ENCODE measurements at regions not wholly inside any gene's neighbourhood (a gene's known extent, or its start where the extent isn't known, plus 50 kb on each side); places are given as distances from the start of the nearest gene placed in this dataset.

DNA sequence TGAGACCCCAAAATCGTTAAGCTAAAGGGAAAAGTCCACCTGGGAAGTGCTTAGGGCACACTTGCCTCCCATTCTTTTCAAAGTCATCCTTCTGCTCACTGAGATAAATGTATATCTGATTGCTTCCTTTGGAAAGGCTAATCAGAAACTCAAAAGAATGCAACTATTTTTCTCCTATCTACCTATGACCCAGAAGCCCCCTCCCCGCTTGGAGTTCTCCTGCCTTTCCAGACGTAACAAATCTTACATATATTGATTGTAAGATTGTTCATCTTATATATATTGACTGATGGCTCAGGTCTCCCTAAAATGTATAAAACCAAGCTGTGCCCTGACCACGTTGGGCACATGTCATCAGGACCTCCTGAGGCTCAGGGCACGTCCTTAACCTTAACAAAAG lies 56.8 kb upstream of the ACAN start:
- no peaks in the 10 kb centered on the region for H3K36me3 ChIP-seq (replicated peaks in 1 of 2; ENCODE audit: control insufficient read depth in 1 of 2, insufficient read depth in 2 of 2, low read length in 2 of 2)
- no peak overlapping the region for H3K9ac ChIP-seq (ENCODE audit: insufficient read depth, low read length, poor library complexity, severe bottlenecking)
- intact Hi-C loops (cut with micrococcal nuclease) = no loop called here
- WGBS (ENCODE audit: insufficient coverage) = no CpG with 5 or more reads among the region's 5 CpGs
- no peaks in the 10 kb centered on the region for H3K79me2 ChIP-seq (ENCODE audit: insufficient read depth, low read length)
- H3K27me3 Mint-ChIP-seq (ENCODE audit: low read depth in 3 of 3) = peaks cover 8 to 14% (median 14%) of the 10 kb centered on the region in 3 donors
- no peaks in the 10 kb centered on the region for H3K9me3 ChIP-seq (replicated peaks in 1 of 2; ENCODE audit: control insufficient read depth in 1 of 2, insufficient read depth in 1 of 2, low read length in 2 of 2)
- TF ChIP-seq, protein P1, sequence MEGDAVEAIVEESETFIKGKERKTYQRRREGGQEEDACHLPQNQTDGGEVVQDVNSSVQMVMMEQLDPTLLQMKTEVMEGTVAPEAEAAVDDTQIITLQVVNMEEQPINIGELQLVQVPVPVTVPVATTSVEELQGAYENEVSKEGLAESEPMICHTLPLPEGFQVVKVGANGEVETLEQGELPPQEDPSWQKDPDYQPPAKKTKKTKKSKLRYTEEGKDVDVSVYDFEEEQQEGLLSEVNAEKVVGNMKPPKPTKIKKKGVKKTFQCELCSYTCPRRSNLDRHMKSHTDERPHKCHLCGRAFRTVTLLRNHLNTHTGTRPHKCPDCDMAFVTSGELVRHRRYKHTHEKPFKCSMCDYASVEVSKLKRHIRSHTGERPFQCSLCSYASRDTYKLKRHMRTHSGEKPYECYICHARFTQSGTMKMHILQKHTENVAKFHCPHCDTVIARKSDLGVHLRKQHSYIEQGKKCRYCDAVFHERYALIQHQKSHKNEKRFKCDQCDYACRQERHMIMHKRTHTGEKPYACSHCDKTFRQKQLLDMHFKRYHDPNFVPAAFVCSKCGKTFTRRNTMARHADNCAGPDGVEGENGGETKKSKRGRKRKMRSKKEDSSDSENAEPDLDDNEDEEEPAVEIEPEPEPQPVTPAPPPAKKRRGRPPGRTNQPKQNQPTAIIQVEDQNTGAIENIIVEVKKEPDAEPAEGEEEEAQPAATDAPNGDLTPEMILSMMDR (IDR thresholded peaks at IDR 0.05) = no peak
- no peak overlapping the region for H3K4me2 ChIP-seq (replicated peaks; ENCODE audit: extremely low read depth, low read length, poor library complexity, severe bottlenecking)
- H2AFZ ChIP-seq (ENCODE audit: insufficient read depth, low read depth, low read length, poor library complexity, severe bottlenecking) = no peak overlapping the region
- H3K9me3 Mint-ChIP-seq = peaks cover 0 to 2% (median 0%) of the 10 kb centered on the region in 7 donors
- H3K4me3 Mint-ChIP-seq = no peak overlapping the region
- H3K4me1 ChIP-seq (ENCODE audit: control insufficient read depth in 1 of 2, insufficient read depth in 2 of 2, low read length in 2 of 2) = no peaks in the 10 kb centered on the region
- H3K27ac Mint-ChIP-seq = no peak overlapping the region
- no peak for DNase-seq
- no peaks in the 10 kb centered on the region for H4K20me1 ChIP-seq (ENCODE audit: insufficient read depth, low read length)
- H3K27me3 ChIP-seq (ENCODE audit: control insufficient read depth in 2 of 2, insufficient read depth in 2 of 2, low read length in 2 of 2) = peaks cover 0 to 2% of the 10 kb centered on the region in 2 donors
- H3K27ac ChIP-seq (ENCODE audit: low read depth in 1 of 2, low read length in 2 of 2) = no peak overlapping the region
- H3K4me3 ChIP-seq (replicated peaks in 1 of 3; ENCODE audit: low read depth in 2 of 3, low read length in 3 of 3) = no peak overlapping the region
- H3K36me3 Mint-ChIP-seq = no peaks in the 10 kb centered on the region
- no peaks in the 10 kb centered on the region for H3K4me1 Mint-ChIP-seq

DNA sequence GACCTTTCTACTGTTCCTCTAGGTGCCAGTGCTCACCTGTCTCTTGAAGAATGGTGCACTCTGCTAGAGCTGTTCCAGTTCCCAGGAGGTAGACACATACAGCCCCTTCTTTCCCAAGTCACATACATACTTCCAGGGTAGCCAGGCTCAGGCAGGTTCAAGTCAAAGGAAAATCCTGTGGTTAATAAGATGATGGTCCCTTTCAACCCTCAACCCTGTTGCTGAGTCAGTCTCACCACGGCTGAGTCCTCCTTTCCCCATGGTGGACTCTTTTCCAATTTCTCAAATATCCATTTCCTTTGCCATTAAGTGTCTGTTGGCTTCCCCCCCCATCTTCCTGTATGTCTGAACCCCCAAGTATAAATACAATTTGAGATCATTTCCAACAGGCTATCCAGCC lies 56.1 kb upstream of the ACAN start:
- Histone ChIP-seq H3K36me3 (replicated peaks in 1 of 2; ENCODE audit: control insufficient read depth in 1 of 2, insufficient read depth in 2 of 2, low read length in 2 of 2) (no peaks in the 10 kb centered on the region), H3K27me3 (ENCODE audit: control insufficient read depth in 2 of 2, insufficient read depth in 2 of 2, low read length in 2 of 2) (peaks cover 0 to 2% of the 10 kb centered on the region in 2 donors), H3K9ac (ENCODE audit: insufficient read depth, low read length, poor library complexity, severe bottlenecking) (no peak overlapping the region), H2AFZ (ENCODE audit: insufficient read depth, low read depth, low read length, poor library complexity, severe bottlenecking) (no peak overlapping the region), H3K4me3 (replicated peaks in 1 of 3; ENCODE audit: low read depth in 2 of 3, low read length in 3 of 3) (no peak overlapping the region), H4K20me1 (ENCODE audit: insufficient read depth, low read length) (no peaks in the 10 kb centered on the region), H3K27ac (ENCODE audit: low read depth in 1 of 2, low read length in 2 of 2) (no peak overlapping the region), H3K9me3 (replicated peaks in 1 of 2; ENCODE audit: control insufficient read depth in 1 of 2, insufficient read depth in 1 of 2, low read length in 2 of 2) (no peaks in the 10 kb centered on the region), H3K4me1 (ENCODE audit: control insufficient read depth in 1 of 2, insufficient read depth in 2 of 2, low read length in 2 of 2) (no peaks in the 10 kb centered on the region), H3K79me2 (ENCODE audit: insufficient read depth, low read length) (no peaks in the 10 kb centered on the region), H3K4me2 (replicated peaks; ENCODE audit: extremely low read depth, low read length, poor library complexity, severe bottlenecking) (no peak overlapping the region)
- Mint-ChIP-seq H3K27ac (no peak overlapping the region), H3K9me3 (peaks cover 0 to 2% (median 0%) of the 10 kb centered on the region in 7 donors), H3K4me1 (no peaks in the 10 kb centered on the region), H3K36me3 (no peaks in the 10 kb centered on the region), H3K4me3 (no peak overlapping the region), H3K27me3 (ENCODE audit: low read depth in 3 of 3) (peaks cover 10 to 14% (median 14%) of the 10 kb centered on the region in 3 donors)
- intact Hi-C loops (cut with micrococcal nuclease) = no loop called here
- no peak for DNase-seq
- 100% methylated on average over 1 of the region's 1 CpG for WGBS (ENCODE audit: insufficient coverage)
- TF ChIP-seq, protein P1 (IDR thresholded peaks at IDR 0.05) = no peak
